ENCODE measurements at regions not wholly inside any gene's neighbourhood (a gene's known extent, or its start where the extent isn't known, plus 50 kb on each side); places are given as distances from the start of the nearest gene placed in this dataset.

- DNase-seq (ENCODE audit: low read depth, low spot score), result no peak
- in situ Hi-C loops (cut with HindIII; ENCODE audit: low sequenced_read_pairs), result no loop called here
- TF ChIP-seq CTCF (IDR thresholded peaks at IDR 0.05; ENCODE audit: low read depth, low read length), result no peak
- H3K4me3 ChIP-seq (ENCODE audit: low read depth, low read length), result no peak overlapping the region
Observed at GRCh38 chr5:65068410-65068809, 299.7 kb downstream of the CWC27 start.

GRCh38 chr5:65070026-65070425 lies 301.3 kb downstream of the CWC27 start:
- DNase-seq (ENCODE audit: low read depth, low spot score), result no peak
- H3K4me3 ChIP-seq (ENCODE audit: low read depth, low read length), result no peak overlapping the region
- in situ Hi-C loops (cut with HindIII; ENCODE audit: low sequenced_read_pairs), result no loop called here
- no peak for TF ChIP-seq CTCF (IDR thresholded peaks at IDR 0.05; ENCODE audit: low read depth, low read length)

GRCh38 chr5:65072850-65073249 lies 304.1 kb downstream of the CWC27 start:
- no peak for DNase-seq (ENCODE audit: low read depth, low spot score)
- in situ Hi-C loops (cut with HindIII; ENCODE audit: low sequenced_read_pairs), result no loop called here
- no peak for TF ChIP-seq CTCF (IDR thresholded peaks at IDR 0.05; ENCODE audit: low read depth, low read length)
- no peak overlapping the region for H3K4me3 ChIP-seq (ENCODE audit: low read depth, low read length)

GRCh38 chr5:65073250-65073661 lies 304.5 kb downstream of the CWC27 start:
- H3K4me3 ChIP-seq (ENCODE audit: low read depth, low read length), result no peak overlapping the region
- in situ Hi-C loops (cut with HindIII; ENCODE audit: low sequenced_read_pairs), result no loop called here
- TF ChIP-seq CTCF (IDR thresholded peaks at IDR 0.05; ENCODE audit: low read depth, low read length), result no peak
- DNase-seq (ENCODE audit: low read depth, low spot score), result peak; percentile 41

- DNase-seq (ENCODE audit: low read depth, low spot score), result no peak
- no peak for TF ChIP-seq CTCF (IDR thresholded peaks at IDR 0.05; ENCODE audit: low read depth, low read length)
- in situ Hi-C loops (cut with HindIII; ENCODE audit: low sequenced_read_pairs), result no loop called here
- no peak overlapping the region for H3K4me3 ChIP-seq (ENCODE audit: low read depth, low read length)
Observed at GRCh38 chr5:65075623-65076250, 307.0 kb downstream of the CWC27 start.

GRCh38 chr5:65076251-65076869 lies 307.6 kb downstream of the CWC27 start:
- no peak for TF ChIP-seq CTCF (IDR thresholded peaks at IDR 0.05; ENCODE audit: low read depth, low read length)
- peak; percentile 59 for DNase-seq (ENCODE audit: low read depth, low spot score)
- in situ Hi-C loops (cut with HindIII; ENCODE audit: low sequenced_read_pairs), result no loop called here
- no peak overlapping the region for H3K4me3 ChIP-seq (ENCODE audit: low read depth, low read length)

All from astrocyte of the spinal cord (primary cell).